GM19023 (cell line): ENCODE measurements at regions not wholly inside any gene's neighbourhood (a gene's known extent, or its start where the extent isn't known, plus 50 kb on each side); places are given as distances from the start of the nearest gene placed in this dataset.

Source experiments
- ATAC-seq: cut with Tn5 transposase; IDR thresholded peaks from one replicate; pipeline ENCODE4 v1.9.1; 2021; ENCODE audit warnings: mild to moderate bottlenecking, moderate library complexity; ENCODE audit not compliant: unreplicated experiment

GRCh38 chr11:32315121-32315520, 120.2 kb downstream of the WT1 start:
- ATAC-seq: no peak

DNA sequence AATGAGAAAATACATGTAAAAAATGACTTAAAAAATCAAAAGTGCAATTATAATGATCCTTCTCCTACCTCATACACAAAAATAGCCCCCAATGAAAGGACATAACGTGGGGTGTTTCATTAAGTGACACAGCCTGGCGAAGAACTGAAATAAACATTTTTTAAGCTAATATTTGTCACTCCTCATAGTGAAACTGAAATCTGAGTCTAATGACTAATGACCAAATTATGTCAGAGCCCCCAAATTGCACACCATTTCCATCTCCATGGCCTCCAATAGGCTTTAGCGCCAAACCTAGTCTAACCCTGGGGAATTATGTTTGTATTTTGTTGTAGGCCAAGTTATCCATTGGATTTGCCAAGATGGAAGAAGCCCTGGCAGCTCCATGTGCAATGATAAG, 119.1 kb downstream of the WT1 start:
- ATAC-seq: no peak

DNA sequence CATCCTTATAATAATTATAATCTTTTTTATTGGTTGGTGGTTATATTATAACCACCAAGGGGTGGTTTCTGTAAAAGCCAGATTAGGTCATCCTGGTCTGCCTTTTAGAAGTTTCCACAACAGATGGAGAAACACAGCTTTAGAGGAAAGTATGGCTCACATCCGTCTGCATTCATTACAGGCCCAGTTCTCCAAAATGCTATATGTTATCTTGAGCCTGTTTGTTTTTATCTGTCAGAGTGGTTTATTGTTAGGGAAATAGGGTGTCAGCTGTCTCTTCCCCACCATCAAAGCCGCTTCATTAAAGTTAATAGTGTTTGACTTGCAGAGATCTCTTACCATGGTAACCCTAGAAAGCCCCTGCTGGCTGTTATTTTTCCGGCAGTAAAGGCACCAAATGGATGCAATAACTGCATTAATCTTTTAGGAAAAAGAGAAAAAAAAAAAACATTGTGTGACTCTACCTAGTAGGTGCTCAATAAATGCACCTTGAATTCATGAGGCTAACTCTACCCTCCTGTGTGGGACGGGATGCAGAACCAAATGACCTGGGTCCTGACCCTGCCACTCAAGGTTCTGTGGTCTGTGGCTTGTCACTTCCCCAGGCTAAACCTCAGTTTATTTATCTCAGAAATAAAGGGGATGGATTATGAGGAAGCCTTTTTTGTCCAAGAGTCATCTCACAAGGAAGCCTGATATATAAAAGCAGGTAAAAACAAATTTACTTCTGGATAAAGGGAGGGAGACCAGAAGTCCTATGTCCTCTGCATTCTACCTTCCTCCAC, 118.3 kb downstream of the WT1 start:
- ATAC-seq: no peak

GRCh38 chr11:32317643-32318042, 117.7 kb downstream of the WT1 start:
- ATAC-seq: no peak

GRCh38 chr11:32318071-32319055, 117.0 kb downstream of the WT1 start:
- no peak for ATAC-seq

- no peak for ATAC-seq
These were observed 111.6 kb downstream of the WT1 start for GRCh38 chr11:32323814-32324130.

DNA sequence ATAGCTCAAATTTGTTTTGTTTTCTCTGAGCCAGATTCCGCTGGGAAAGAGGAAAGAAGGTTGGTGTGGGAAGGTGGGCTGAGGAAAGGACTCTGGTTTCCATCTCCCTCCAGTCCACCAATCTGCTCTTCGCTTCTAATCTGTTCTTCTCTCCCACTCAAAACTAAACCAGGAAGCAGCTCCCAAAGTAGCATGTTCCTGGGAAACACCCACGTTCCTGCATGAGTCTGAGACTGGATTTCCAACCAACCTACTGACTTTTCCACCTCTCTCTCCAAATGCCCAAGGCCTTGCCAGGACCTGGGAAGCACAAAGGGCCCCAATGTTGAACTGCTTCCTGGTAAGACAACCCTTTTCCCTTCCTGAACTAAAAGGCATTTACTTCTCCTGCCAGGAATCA, 110.2 kb downstream of the WT1 start:
- ATAC-seq: no peak

DNA sequence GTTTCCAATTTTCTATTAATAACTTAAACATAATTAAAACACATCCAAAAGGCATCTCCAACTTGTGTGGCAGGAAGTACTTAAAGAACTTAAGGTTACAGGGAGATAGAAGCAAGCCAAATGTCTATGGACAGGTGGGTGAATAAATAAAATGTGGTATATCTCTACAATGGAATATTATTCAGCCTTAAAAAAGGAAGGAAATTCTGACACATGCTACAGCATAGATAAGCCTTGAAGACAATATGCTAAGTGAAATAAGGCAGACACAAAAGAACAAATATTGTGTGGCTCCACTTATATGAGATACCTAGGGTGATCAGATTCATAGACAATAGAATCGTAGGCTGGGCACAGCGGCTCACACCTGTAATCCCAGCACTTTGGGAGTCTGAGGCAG, 109.6 kb downstream of the WT1 start:
- no peak for ATAC-seq

- ATAC-seq: no peak
These were observed 108.8 kb downstream of the WT1 start for GRCh38 chr11:32326522-32326921.

- ATAC-seq: no peak
These were observed 106.9 kb downstream of the WT1 start for GRCh38 chr11:32328392-32328791.

DNA sequence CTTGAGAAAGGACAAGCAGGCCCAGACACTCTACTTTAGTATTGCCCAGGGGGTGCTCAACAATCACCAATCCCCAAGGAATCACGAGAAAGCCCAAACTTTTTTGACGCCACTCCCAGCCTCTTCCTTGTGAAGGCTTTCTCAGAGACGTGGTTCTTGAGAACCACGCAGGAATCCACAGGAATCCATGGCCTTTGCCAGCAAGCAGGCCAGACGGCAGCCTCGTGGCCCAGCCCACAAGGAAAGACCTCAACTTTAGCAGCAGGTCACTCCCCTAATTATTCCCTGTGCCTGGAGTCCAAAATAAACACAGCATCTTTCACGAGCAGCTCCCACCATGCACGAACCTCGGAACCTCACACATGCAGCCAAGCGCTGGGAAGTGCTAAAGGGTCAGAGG, 104.2 kb downstream of the WT1 start:
- no peak for ATAC-seq

- ATAC-seq: no peak
These were observed 103.5 kb downstream of the WT1 start for GRCh38 chr11:32331792-32332191.

- ATAC-seq: no peak
These were observed 102.4 kb downstream of the WT1 start for GRCh38 chr11:32332990-32333319.

- no peak for ATAC-seq
These were observed 101.9 kb downstream of the WT1 start for GRCh38 chr11:32333320-32333991.

DNA sequence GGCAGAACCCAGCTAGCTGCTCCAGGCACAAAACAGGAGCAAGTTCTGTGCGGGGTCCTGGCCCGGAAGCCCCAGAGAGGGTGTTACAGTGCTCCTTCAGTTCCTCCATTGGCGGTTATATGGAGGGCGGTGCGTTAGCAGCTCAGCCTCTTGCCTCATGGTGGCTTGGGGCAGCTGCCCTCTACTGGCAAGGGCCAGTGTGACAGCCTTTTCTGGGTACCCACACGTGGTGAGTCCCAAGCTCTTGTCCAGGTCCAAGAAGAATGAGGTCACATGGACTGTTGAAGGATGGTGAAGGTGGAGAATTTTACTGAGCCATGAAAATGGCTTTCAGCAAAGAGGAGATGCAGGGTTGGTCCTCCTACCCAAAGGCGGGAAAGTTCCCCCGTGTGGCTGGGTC, 100.5 kb downstream of the WT1 start:
- ATAC-seq: no peak
